ENCODE measurements at regions not wholly inside any gene's neighbourhood (a gene's known extent, or its start where the extent isn't known, plus 50 kb on each side); places are given as distances from the start of the nearest gene placed in this dataset.
"Not testable (repeated sequence)": the region's sequence is repeated elsewhere in the genome, so short reads cannot be mapped to it uniquely, and the experiment has no call there.

GRCh38 chr18:27541293-27541692 is 356.2 kb upstream of the CHST9 start:
- Histone ChIP-seq H3K9me3 (no peaks in the 10 kb centered on the region), H3K27me3 (no peaks in the 10 kb centered on the region), H3K27ac (no peak overlapping the region), H3K36me3 (no peaks in the 10 kb centered on the region), H3K4me1 (ENCODE audit: control insufficient read depth in 1 of 2, insufficient read depth in 1 of 2, low read depth in 1 of 2, low read length in 1 of 2) (no peaks in the 10 kb centered on the region), H3K4me3 (ENCODE audit: low read depth in 1 of 2, low read length in 1 of 2) (no peak overlapping the region)
- TF ChIP-seq CTCF (IDR thresholded peaks at IDR 0.05): no peak

DNA sequence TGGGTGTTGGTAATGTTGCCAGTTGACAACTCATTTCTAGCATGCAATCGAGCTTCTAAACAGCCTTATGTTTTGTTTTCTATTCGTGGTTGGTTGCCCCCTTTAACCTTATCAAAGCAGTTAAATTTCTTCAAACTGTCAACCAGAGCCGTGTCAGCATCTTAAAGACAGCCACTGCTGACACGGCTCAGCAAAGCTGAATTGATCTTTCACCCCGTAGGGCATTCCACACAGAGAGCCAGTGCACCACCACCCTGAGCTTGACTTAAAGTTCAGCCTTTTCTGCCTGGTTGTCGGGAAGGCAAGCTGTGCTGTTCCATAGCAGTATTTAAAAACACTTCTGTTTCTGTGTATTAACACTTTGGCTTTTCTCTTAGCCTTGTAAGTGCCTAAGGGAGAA is 355.0 kb upstream of the CHST9 start:
- Histone ChIP-seq H3K4me1 (ENCODE audit: control insufficient read depth in 1 of 2, insufficient read depth in 1 of 2, low read depth in 1 of 2, low read length in 1 of 2) (no peaks in the 10 kb centered on the region), H3K36me3 (no peaks in the 10 kb centered on the region), H3K27ac (no peak overlapping the region), H3K27me3 (no peaks in the 10 kb centered on the region), H3K4me3 (ENCODE audit: low read depth in 1 of 2, low read length in 1 of 2) (no peak overlapping the region), H3K9me3 (no peaks in the 10 kb centered on the region)
- no peak for TF ChIP-seq CTCF (IDR thresholded peaks at IDR 0.05)

DNA sequence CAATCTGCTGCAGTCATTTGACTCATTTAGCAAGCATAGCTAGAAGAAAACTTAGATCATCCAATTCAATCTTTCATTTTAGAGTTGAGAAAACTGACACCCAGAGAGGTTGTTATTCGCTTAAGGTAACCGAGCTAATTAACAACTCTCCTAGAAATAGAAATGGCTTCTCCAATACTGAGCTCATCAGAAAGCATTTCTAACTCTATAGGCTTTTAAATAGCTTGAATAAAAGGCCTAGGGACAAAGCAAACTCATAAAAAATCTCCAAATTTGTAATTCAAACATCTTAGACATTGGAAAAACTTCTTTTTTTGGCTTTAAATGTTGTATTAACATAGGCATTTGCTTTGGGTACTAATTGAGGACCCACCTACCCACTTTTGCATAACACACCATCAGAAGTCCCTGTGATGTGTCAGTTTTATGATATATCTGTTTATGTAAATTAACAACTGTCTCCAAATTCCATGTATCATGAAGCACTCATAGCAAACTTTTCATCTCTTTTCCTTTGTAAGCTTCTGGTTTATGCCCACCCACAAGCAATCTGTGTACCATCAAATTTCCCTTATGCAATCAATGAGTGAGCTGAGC is 343.9 kb upstream of the CHST9 start:
- Histone ChIP-seq H3K27me3 (no peaks in the 10 kb centered on the region), H3K27ac (no peak overlapping the region), H3K36me3 (no peaks in the 10 kb centered on the region), H3K9me3 (peaks cover 4% of the 10 kb centered on the region), H3K4me1 (ENCODE audit: control insufficient read depth in 1 of 2, insufficient read depth in 1 of 2, low read depth in 1 of 2, low read length in 1 of 2) (no peaks in the 10 kb centered on the region), H3K4me3 (ENCODE audit: low read depth in 1 of 2, low read length in 1 of 2) (no peak overlapping the region)
- no peak for TF ChIP-seq CTCF (IDR thresholded peaks at IDR 0.05)

DNA sequence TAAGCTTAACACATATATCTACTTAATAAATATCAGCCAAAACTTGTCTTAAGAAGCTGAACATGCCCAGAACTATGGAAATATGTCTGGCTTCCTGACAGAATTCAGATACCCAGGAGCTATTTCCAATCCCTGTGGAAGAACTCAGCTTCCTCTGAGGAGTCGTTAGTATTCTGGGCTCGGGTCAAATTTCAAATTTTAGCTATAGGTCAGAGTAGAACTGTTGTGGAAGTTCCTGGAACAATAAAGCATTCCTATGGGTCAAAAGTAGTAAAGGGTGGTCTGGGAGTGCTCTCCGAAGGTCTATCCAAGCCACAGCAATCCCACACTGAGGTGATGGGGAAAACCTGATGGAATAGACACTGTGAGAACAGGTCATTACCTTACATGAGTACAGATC is 342.7 kb upstream of the CHST9 start:
- TF ChIP-seq CTCF (IDR thresholded peaks at IDR 0.05): no peak

GRCh38 chr18:27520401-27520800 is 335.3 kb upstream of the CHST9 start:
- H3K9me3 ChIP-seq: no peaks in the 10 kb centered on the region
- TF ChIP-seq CTCF (IDR thresholded peaks at IDR 0.05): no peak

More for the DNA sequence above, 342.7 kb upstream of the CHST9 start:
- Histone ChIP-seq H3K4me1 (ENCODE audit: control insufficient read depth in 1 of 2, insufficient read depth in 1 of 2, low read depth in 1 of 2, low read length in 1 of 2) (no peaks in the 10 kb centered on the region), H3K9me3 (peaks cover 4% of the 10 kb centered on the region), H3K27me3 (no peaks in the 10 kb centered on the region), H3K27ac (no peak overlapping the region), H3K36me3 (no peaks in the 10 kb centered on the region), H3K4me3 (ENCODE audit: low read depth in 1 of 2, low read length in 1 of 2) (no peak overlapping the region)

DNA sequence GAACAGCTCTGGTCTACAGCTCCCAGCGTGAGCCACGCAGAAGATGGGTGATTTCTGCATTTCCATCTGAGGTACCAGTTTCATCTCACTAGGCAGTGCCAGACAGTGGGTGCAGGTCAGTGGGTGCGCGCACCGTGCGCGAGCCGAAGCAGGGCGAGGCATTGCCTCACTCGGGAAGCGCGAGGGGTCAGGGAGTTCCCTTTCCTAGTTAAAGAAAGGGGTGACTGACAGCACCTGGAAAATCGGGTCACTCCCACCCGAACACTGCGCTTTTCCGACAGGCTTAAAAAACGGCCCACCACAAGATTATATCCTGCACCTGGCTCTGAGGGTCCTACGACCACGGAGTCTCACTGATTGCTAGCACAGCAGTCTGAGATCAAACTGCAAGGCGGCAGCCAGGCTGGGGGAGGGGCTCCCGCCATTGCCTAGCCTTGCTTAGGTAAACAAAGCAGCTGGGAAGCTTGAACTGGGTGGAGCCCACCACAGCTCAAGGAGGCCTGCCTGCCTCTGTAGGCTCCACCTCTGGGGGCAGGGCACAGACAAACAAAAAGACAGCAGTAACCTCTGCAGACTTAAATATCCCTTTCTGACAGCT is 325.0 kb upstream of the CHST9 start:
- not testable (repeated sequence) for H3K27me3 ChIP-seq; H3K9me3 ChIP-seq; H3K4me1 ChIP-seq (ENCODE audit: control insufficient read depth in 1 of 2, insufficient read depth in 1 of 2, low read depth in 1 of 2, low read length in 1 of 2); H3K27ac ChIP-seq; H3K4me3 ChIP-seq (ENCODE audit: low read depth in 1 of 2, low read length in 1 of 2); H3K36me3 ChIP-seq

More at GRCh38 chr18:27520401-27520800, 335.3 kb upstream of the CHST9 start:
- Histone ChIP-seq H3K36me3 (no peaks in the 10 kb centered on the region), H3K4me3 (ENCODE audit: low read depth in 1 of 2, low read length in 1 of 2) (no peak overlapping the region), H3K27me3 (no peaks in the 10 kb centered on the region), H3K4me1 (ENCODE audit: control insufficient read depth in 1 of 2, insufficient read depth in 1 of 2, low read depth in 1 of 2, low read length in 1 of 2) (no peaks in the 10 kb centered on the region), H3K27ac (no peak overlapping the region)
